Epidermal melanocyte (primary cell): ENCODE measurements at regions not wholly inside any gene's neighbourhood (a gene's known extent, or its start where the extent isn't known, plus 50 kb on each side); places are given as distances from the start of the nearest gene placed in this dataset.
"Not testable (repeated sequence)": the region's sequence is repeated elsewhere in the genome, so short reads cannot be mapped to it uniquely, and the experiment has no call there.

ENCODE experiments used
- DNase-seq: peaks from one replicate; pipeline ENCODE4 v3.0.0; 2011; ENCODE audit warnings: low spot score; ENCODE audit not compliant: insufficient read length

- DNase-seq, result no peak
Observed at GRCh38 chr1:25134307-25134706, 98.0 kb downstream of the SYF2 start.

GRCh38 chr1:25131794-25132193 lies 100.5 kb downstream of the SYF2 start:
- no peak for DNase-seq

GRCh38 chr1:25130895-25131294 lies 101.4 kb downstream of the SYF2 start:
- DNase-seq, result no peak

GRCh38 chr1:25129380-25129779 lies 102.9 kb downstream of the SYF2 start:
- no peak for DNase-seq

GRCh38 chr1:25128121-25128621 lies 104.1 kb downstream of the SYF2 start:
- DNase-seq, result no peak

- DNase-seq, result no peak
Observed at GRCh38 chr1:25126562-25126961, 105.7 kb downstream of the SYF2 start.

GRCh38 chr1:25123551-25123950 lies 108.8 kb downstream of the SYF2 start:
- no peak for DNase-seq

- DNase-seq, result no peak
Observed at GRCh38 chr1:25122747-25123146, 109.6 kb downstream of the SYF2 start.

GRCh38 chr1:25120281-25120680 lies 112.0 kb downstream of the SYF2 start:
- no peak for DNase-seq

- DNase-seq, result no peak
Observed at GRCh38 chr1:25118546-25118945, 113.8 kb downstream of the SYF2 start.

- DNase-seq, result no peak
Observed at GRCh38 chr1:25117233-25117823, 115.0 kb downstream of the SYF2 start.

- DNase-seq, result no peak
Observed at GRCh38 chr1:25116832-25117231, 115.5 kb downstream of the SYF2 start.

GRCh38 chr1:25116117-25116516 lies 116.2 kb downstream of the SYF2 start:
- not testable (repeated sequence) for DNase-seq

- DNase-seq, result no peak
Observed at GRCh38 chr1:25113731-25114130, 118.6 kb downstream of the SYF2 start.

GRCh38 chr1:25113086-25113485 lies 119.2 kb downstream of the SYF2 start:
- DNase-seq, result no peak

- no peak for DNase-seq
Observed at GRCh38 chr1:25112400-25112799, 119.9 kb downstream of the SYF2 start.

GRCh38 chr1:25111706-25112105 lies 120.6 kb downstream of the SYF2 start:
- DNase-seq, result no peak

GRCh38 chr1:25110485-25110884 lies 121.8 kb downstream of the SYF2 start:
- no peak for DNase-seq

GRCh38 chr1:25110036-25110435 lies 122.3 kb downstream of the SYF2 start:
- DNase-seq, result no peak

- no peak for DNase-seq
Observed at GRCh38 chr1:25109531-25109951, 122.8 kb downstream of the SYF2 start.

- DNase-seq, result no peak
Observed at GRCh38 chr1:25107643-25108010, 124.7 kb downstream of the SYF2 start.

- no peak for DNase-seq
Observed at GRCh38 chr1:25106976-25107642, 125.2 kb downstream of the SYF2 start.

GRCh38 chr1:25106352-25106751 lies 126.0 kb downstream of the SYF2 start:
- no peak for DNase-seq
